ENCODE measurements at regions not wholly inside any gene's neighbourhood (a gene's known extent, or its start where the extent isn't known, plus 50 kb on each side); places are given as distances from the start of the nearest gene placed in this dataset.

- 0 out of 2 replicates have a peak, but pooled peaks have one; percentile 23 for TF ChIP-seq CTCF (IDR thresholded peaks at IDR 0.05; ENCODE audit: low read depth, low read length)
- no peak for DNase-seq
- Histone ChIP-seq H3K4me3 (ENCODE audit: low read depth, low read length) (no peak overlapping the region), H3K27me3 (no peaks in the 10 kb centered on the region), H3K36me3 (no peaks in the 10 kb centered on the region), H3K4me1 (peaks cover 8% of the 10 kb centered on the region), H3K9me3 (no peaks in the 10 kb centered on the region)
These were observed 223.7 kb upstream of the ZMIZ1 start for GRCh38 chr10:78844960-78845607.

- peaks cover 8% of the 10 kb centered on the region for H3K4me1 ChIP-seq
- H3K36me3 ChIP-seq: no peaks in the 10 kb centered on the region
- no peak for TF ChIP-seq CTCF (IDR thresholded peaks at IDR 0.05; ENCODE audit: low read depth, low read length)
- H3K27me3 ChIP-seq: no peaks in the 10 kb centered on the region
- H3K9me3 ChIP-seq: no peaks in the 10 kb centered on the region
- no peak for DNase-seq
- no peak overlapping the region for H3K4me3 ChIP-seq (ENCODE audit: low read depth, low read length)
These were observed 222.7 kb upstream of the ZMIZ1 start for GRCh38 chr10:78846071-78846470.

- TF ChIP-seq CTCF (IDR thresholded peaks at IDR 0.05; ENCODE audit: low read depth, low read length): no peak
- Histone ChIP-seq H3K4me3 (ENCODE audit: low read depth, low read length) (no peak overlapping the region), H3K27me3 (no peaks in the 10 kb centered on the region)
These were observed 222.0 kb upstream of the ZMIZ1 start for GRCh38 chr10:78846760-78847159.

GRCh38 chr10:78847485-78847884, 221.3 kb upstream of the ZMIZ1 start:
- no peak for TF ChIP-seq CTCF (IDR thresholded peaks at IDR 0.05; ENCODE audit: low read depth, low read length)
- Histone ChIP-seq H3K9me3 (no peaks in the 10 kb centered on the region), H3K36me3 (no peaks in the 10 kb centered on the region)

More at GRCh38 chr10:78846760-78847159, 222.0 kb upstream of the ZMIZ1 start:
- Histone ChIP-seq H3K4me1 (peaks cover 8% of the 10 kb centered on the region), H3K36me3 (no peaks in the 10 kb centered on the region), H3K9me3 (no peaks in the 10 kb centered on the region)
- DNase-seq: peak; percentile 53

GRCh38 chr10:78849115-78849514, 219.7 kb upstream of the ZMIZ1 start:
- Histone ChIP-seq H3K4me1 (peaks cover 8% of the 10 kb centered on the region), H3K36me3 (no peaks in the 10 kb centered on the region), H3K9me3 (no peaks in the 10 kb centered on the region), H3K4me3 (ENCODE audit: low read depth, low read length) (no peak overlapping the region), H3K27me3 (no peaks in the 10 kb centered on the region)
- DNase-seq: no peak
- no peak for TF ChIP-seq CTCF (IDR thresholded peaks at IDR 0.05; ENCODE audit: low read depth, low read length)

More at GRCh38 chr10:78847485-78847884, 221.3 kb upstream of the ZMIZ1 start:
- no peak overlapping the region for H3K4me3 ChIP-seq (ENCODE audit: low read depth, low read length)
- no peaks in the 10 kb centered on the region for H3K27me3 ChIP-seq
- peaks cover 8% of the 10 kb centered on the region for H3K4me1 ChIP-seq
- DNase-seq: no peak

- H3K9me3 ChIP-seq: no peaks in the 10 kb centered on the region
- no peaks in the 10 kb centered on the region for H3K27me3 ChIP-seq
- no peak for TF ChIP-seq CTCF (IDR thresholded peaks at IDR 0.05; ENCODE audit: low read depth, low read length)
These were observed 219.0 kb upstream of the ZMIZ1 start for GRCh38 chr10:78849731-78850130.

More at GRCh38 chr10:78849731-78850130, 219.0 kb upstream of the ZMIZ1 start:
- no peak overlapping the region for H3K4me3 ChIP-seq (ENCODE audit: low read depth, low read length)
- H3K4me1 ChIP-seq: peaks cover 8% of the 10 kb centered on the region
- no peaks in the 10 kb centered on the region for H3K36me3 ChIP-seq
- DNase-seq: no peak
